HepG2 (cell line): ENCODE measurements at regions not wholly inside any gene's neighbourhood (a gene's known extent, or its start where the extent isn't known, plus 50 kb on each side); places are given as distances from the start of the nearest gene placed in this dataset.

Experiments
- ATAC-seq: fragments of 200-7000 bp; cut with Tn5 transposase; 3 replicates; pipeline ENCODE4 v1.9.1; 2020; ENCODE audit warnings: mild to moderate bottlenecking, moderate library complexity
- BruUV-seq: library from RNA; stranded (reverse); fragments of 400-500 nt; replicated peaks from 2 replicates; lab custom pipeline; 2021; lab: Mats Ljungman, UMichigan
- CTCF ChIA-PET: fragments of 300-600 bp; formaldehyde crosslinking; extraction: SDS; loops from one replicate; lab custom pipeline; 2021; ENCODE audit warnings: low total read pairs, inconsistent platforms, low intra/inter-chr PET ratio; lab: Yijun Ruan, JAX
- POLR2A ChIA-PET: fragments of 350-600 bp; sonication (Branson Sonifier 250); formaldehyde crosslinking; loops from one replicate; lab custom pipeline; 2020; ENCODE audit warnings: antibody characterized with exemption, inconsistent platforms; lab: Yijun Ruan, JAX
- DNase-seq: peaks from one replicate; pipeline ENCODE4 v3.0.0-alpha.2; 2015; ENCODE audit warnings: low spot score
- FAIRE-seq: peaks from 3 replicates; lab custom pipeline; 2011; peaks lifted over from hg19 to GRCh38; lab: Jason Lieb, UNC
- H2AFZ ChIP-seq: one replicate; pipeline ENCODE4 v1.6.1; 2011; ENCODE audit warnings: low read length, inconsistent platforms
- H3K27ac ChIP-seq: fragments of 300-600 bp; 3 replicates; pipeline ENCODE4 v1.8.0; 2011; ENCODE audit warnings: mixed run types, mild to moderate bottlenecking, mixed read lengths, low read length, inconsistent platforms; ENCODE audit not compliant: insufficient read depth; ENCODE audit errors: extremely low read length
- H3K27me3 ChIP-seq, 2 experiments: fragments of 200-600 bp in 1 of 2; 2 replicates in 1 of 2; 3 replicates in 1 of 2; pipeline versions ENCODE4 v1.6.0 to v1.8.0; 2011; ENCODE audit warnings: low read length in 2 of 2, mild to moderate bottlenecking in 2 of 2, moderate library complexity in 2 of 2, inconsistent platforms in 1 of 2; ENCODE audit not compliant: insufficient read depth in 2 of 2, control insufficient read depth in 1 of 2
- H3K36me3 ChIP-seq, 2 experiments: fragments of 200-600 bp in 1 of 2; replicated peaks in 1 of 2; 2 replicates in 1 of 2; 3 replicates in 1 of 2; pipeline versions ENCODE4 v1.5.1 to v1.8.0; 2011; ENCODE audit warnings: low read length in 2 of 2, inconsistent platforms in 1 of 2; ENCODE audit not compliant: insufficient read depth in 2 of 2, control insufficient read depth in 1 of 2
- H3K4me1 ChIP-seq: 2 replicates; pipeline ENCODE4 v1.5.1; 2012; ENCODE audit warnings: low read length, inconsistent platforms; ENCODE audit not compliant: insufficient read depth
- H3K4me2 ChIP-seq: 2 replicates; pipeline ENCODE4 v1.6.0; 2011; ENCODE audit warnings: low read depth, low read length, inconsistent platforms
- H3K4me3 ChIP-seq, 3 experiments: fragments of 200-600 bp in 1 of 3; sonication (generic), shearing (Covaris generic) in 1 of 3; replicated peaks in 1 of 3; 2 replicates each; pipeline ENCODE4 v1.5.1; 2011 to 2016; ENCODE audit warnings: low read length in 3 of 3, inconsistent platforms in 2 of 3, low read depth in 2 of 3, mild to moderate bottlenecking in 2 of 3, control low read depth in 1 of 3, mixed read lengths in 1 of 3; ENCODE audit not compliant: insufficient read depth in 1 of 3
- H3K79me2 ChIP-seq: one replicate; pipeline ENCODE4 v1.6.1; 2011; ENCODE audit warnings: low read length, inconsistent platforms; ENCODE audit not compliant: insufficient read depth
- H3K9ac ChIP-seq: 2 replicates; pipeline ENCODE4 v1.6.0; 2011; ENCODE audit warnings: mild to moderate bottlenecking, low read depth, low read length, inconsistent platforms; ENCODE audit not compliant: insufficient read depth
- H3K9me3 ChIP-seq: 2 replicates; pipeline ENCODE4 v1.5.1; 2012; ENCODE audit warnings: mild to moderate bottlenecking, low read length
- H4K20me1 ChIP-seq: 2 replicates; pipeline ENCODE4 v1.6.0; 2011; ENCODE audit warnings: inconsistent platforms, mild to moderate bottlenecking, low read length, moderate library complexity; ENCODE audit not compliant: insufficient read depth
- HIVEP1 ChIP-seq: sonication (generic); formaldehyde crosslinking; IDR thresholded peaks from 2 replicates; pipeline ENCODE4 v1.4.0; 2020; ENCODE audit warnings: mild to moderate bottlenecking, missing genetic modification reagents
- MTF1 ChIP-seq: sonication (generic); formaldehyde crosslinking; IDR thresholded peaks from 2 replicates; pipeline ENCODE4 v1.5.0; 2020; ENCODE audit warnings: missing genetic modification reagents
- SKI ChIP-seq: fragments of 450-650 bp; IDR thresholded peaks from one replicate; pipeline ENCODE4 v1.6.1; 2018; ENCODE audit warnings: mild to moderate bottlenecking; ENCODE audit not compliant: partially characterized antibody
- ZNF350 ChIP-seq: sonication (generic); formaldehyde crosslinking; IDR thresholded peaks from 2 replicates; pipeline ENCODE4 v1.4.0; 2020; ENCODE audit warnings: mild to moderate bottlenecking, low read depth, missing genetic modification reagents, borderline replicate concordance
- ZNF382 ChIP-seq: sonication (generic); formaldehyde crosslinking; IDR thresholded peaks from 2 replicates; pipeline ENCODE4 v1.5.0; 2020; ENCODE audit warnings: missing genetic modification reagents, mild to moderate bottlenecking, borderline replicate concordance
- ZNF737 ChIP-seq: sonication (generic); formaldehyde crosslinking; IDR thresholded peaks from 2 replicates; pipeline ENCODE4 v1.5.0; 2020; ENCODE audit warnings: missing genetic modification reagents, mild to moderate bottlenecking, borderline replicate concordance
- ZNF816 ChIP-seq: sonication (generic); formaldehyde crosslinking; IDR thresholded peaks from 2 replicates; pipeline ENCODE4 v1.8.0; 2022; ENCODE audit warnings: missing genetic modification reagents, mild to moderate bottlenecking, borderline replicate concordance
- ZSCAN20 ChIP-seq: sonication (generic); formaldehyde crosslinking; IDR thresholded peaks from 2 replicates; pipeline ENCODE4 v1.4.0; 2020; ENCODE audit warnings: missing genetic modification reagents, mild to moderate bottlenecking, borderline replicate concordance
- in situ Hi-C: cut with HindIII; loops from 2 replicates; pipeline ENCODE4 v1.10.0; 2017; ENCODE audit warnings: low pct_unique_long_range_greater_than_20kb; ENCODE audit not compliant: extremely low pct_ligation_motif_present
- intact Hi-C: fragments of 100-400 bp; cut with micrococcal nuclease; formaldehyde crosslinking; loops from one replicate; pipeline ENCODE4 v1.10.0; 2022; ENCODE audit not compliant: unreplicated experiment

DNA sequence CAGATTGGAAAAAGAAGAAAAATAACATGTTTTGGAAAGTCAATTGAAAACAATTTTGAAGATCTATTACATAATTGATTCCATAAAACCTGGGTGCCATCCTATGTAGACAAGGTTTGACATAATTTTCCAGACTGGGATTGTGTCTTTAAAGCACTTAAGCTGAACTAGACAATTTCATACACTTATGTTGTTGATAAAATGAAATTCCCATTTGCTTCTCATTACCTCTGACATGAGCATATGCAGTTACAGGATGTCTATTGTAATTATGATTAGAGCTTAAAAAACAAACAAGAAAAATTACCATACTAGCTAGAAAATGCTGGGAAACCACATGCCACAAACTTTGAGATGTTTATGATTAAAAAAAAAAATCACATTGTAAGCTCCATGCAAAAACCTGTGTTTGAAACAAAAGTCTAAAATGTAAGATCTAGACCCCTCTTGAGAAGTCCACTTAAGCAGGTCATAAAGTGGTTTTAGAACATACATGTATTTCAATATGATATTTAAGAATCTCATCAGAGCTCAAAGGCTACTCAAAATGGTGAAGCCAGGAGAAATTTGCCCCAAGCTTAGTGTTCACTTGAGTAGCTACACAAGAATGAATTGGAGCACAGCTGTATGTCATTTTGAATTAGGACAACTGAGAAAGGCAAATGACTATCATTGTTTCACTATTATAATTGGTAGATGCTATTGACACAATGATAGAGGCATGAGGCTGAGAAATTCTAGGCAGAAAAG, 181.1 kb upstream of the PABPC4L start (continued):
- no peak for TF ChIP-seq HIVEP1 (CRISPR knock-in tag)
- TF ChIP-seq ZNF737 = no peak
- no peak for TF ChIP-seq ZNF382 (CRISPR knock-in tag)
- TF ChIP-seq MTF1 = no peak
- TF ChIP-seq ZNF350 (CRISPR knock-in tag) = no peak
- TF ChIP-seq ZNF816 (CRISPR knock-in tag) = no peak

DNA sequence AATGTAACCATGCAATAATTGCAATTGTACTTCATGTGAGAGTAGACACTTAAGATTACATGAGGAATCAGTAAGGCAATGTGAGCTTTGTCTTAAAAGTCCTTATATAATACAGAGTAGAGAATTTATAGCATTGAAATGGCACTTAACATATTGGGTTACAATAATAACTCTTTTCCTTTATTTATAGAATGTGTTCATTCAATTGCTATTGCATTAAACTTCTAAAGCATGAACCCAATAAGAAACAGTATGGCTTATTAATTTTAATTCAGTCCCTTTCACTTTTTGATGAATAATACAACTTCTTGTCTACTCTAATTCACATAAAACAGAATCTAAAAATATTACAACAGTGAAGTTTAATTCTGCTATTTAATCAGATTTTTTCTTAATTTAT, 174.2 kb upstream of the PABPC4L start:
- Histone ChIP-seq H3K4me1 (no peaks in the 10 kb centered on the region), H2AFZ (no peak overlapping the region), H3K4me2 (no peak overlapping the region), H3K9ac (no peak overlapping the region), H3K27me3 (no peaks in the 10 kb centered on the region), H4K20me1 (no peaks in the 10 kb centered on the region), H3K4me3 (no peak overlapping the region), H3K9me3 (no peaks in the 10 kb centered on the region), H3K79me2 (no peaks in the 10 kb centered on the region), H3K36me3 (no peaks in the 10 kb centered on the region), H3K27ac (no peak overlapping the region)
- ChIA-PET CTCF (no interaction called here), POLR2A (no interaction called here)
- in situ Hi-C loops (no loop called here), intact Hi-C loops (no loop called here)
- DNase-seq (no peak), FAIRE-seq (no peak), ATAC-seq (no peak)
- no TSS peak for BruUV-seq
- TF ChIP-seq SKI (no peak), ZSCAN20 (CRISPR knock-in tag) (no peak)
